ENCODE measurements at regions not wholly inside any gene's neighbourhood (a gene's known extent, or its start where the extent isn't known, plus 50 kb on each side); places are given as distances from the start of the nearest gene placed in this dataset.

- TF ChIP-seq FOXP2 (optimal IDR thresholded peaks at IDR 0.05; ENCODE audit: borderline replicate concordance, extremely low read depth, extremely low read length, insufficient read depth): no peak
- TF ChIP-seq REST (IDR thresholded peaks at IDR 0.05; ENCODE audit: insufficient read depth in 1 of 2, low read depth in 2 of 2, low read length in 2 of 2): no peak
- TF ChIP-seq SIN3A (IDR thresholded peaks at IDR 0.05; ENCODE audit: borderline replicate concordance, insufficient read depth, low read length): no peak
- no peak for TF ChIP-seq POLR2AphosphoS5 (IDR thresholded peaks at IDR 0.05; ENCODE audit: low read depth, low read length)
- no peak for TF ChIP-seq TAF1 (IDR thresholded peaks at IDR 0.05; ENCODE audit: borderline replicate concordance, insufficient read depth, low read length)
Measured at GRCh38 chr1:195053478-195053877, 1554.8 kb downstream of the KCNT2 start.

- TF ChIP-seq TAF1 (IDR thresholded peaks at IDR 0.05; ENCODE audit: borderline replicate concordance, insufficient read depth, low read length) (no peak), REST (IDR thresholded peaks at IDR 0.05; ENCODE audit: insufficient read depth in 1 of 2, low read depth in 2 of 2, low read length in 2 of 2) (no peak), SIN3A (IDR thresholded peaks at IDR 0.05; ENCODE audit: borderline replicate concordance, insufficient read depth, low read length) (no peak)
Measured at GRCh38 chr1:195047772-195048171, 1560.5 kb downstream of the KCNT2 start.

GRCh38 chr1:195045072-195045471 lies 1563.2 kb downstream of the KCNT2 start:
- no peak for TF ChIP-seq TAF1 (IDR thresholded peaks at IDR 0.05; ENCODE audit: borderline replicate concordance, insufficient read depth, low read length)
- TF ChIP-seq POLR2AphosphoS5 (IDR thresholded peaks at IDR 0.05; ENCODE audit: low read depth, low read length): no peak
- no peak for TF ChIP-seq REST (IDR thresholded peaks at IDR 0.05; ENCODE audit: insufficient read depth in 1 of 2, low read depth in 2 of 2, low read length in 2 of 2)
- TF ChIP-seq FOXP2 (optimal IDR thresholded peaks at IDR 0.05; ENCODE audit: borderline replicate concordance, extremely low read depth, extremely low read length, insufficient read depth): no peak
- no peak for TF ChIP-seq SIN3A (IDR thresholded peaks at IDR 0.05; ENCODE audit: borderline replicate concordance, insufficient read depth, low read length)

- no peak for TF ChIP-seq SIN3A (IDR thresholded peaks at IDR 0.05; ENCODE audit: borderline replicate concordance, insufficient read depth, low read length)
- TF ChIP-seq POLR2AphosphoS5 (IDR thresholded peaks at IDR 0.05; ENCODE audit: low read depth, low read length): no peak
- no peak for TF ChIP-seq TAF1 (IDR thresholded peaks at IDR 0.05; ENCODE audit: borderline replicate concordance, insufficient read depth, low read length)
- no peak for TF ChIP-seq REST (IDR thresholded peaks at IDR 0.05; ENCODE audit: insufficient read depth in 1 of 2, low read depth in 2 of 2, low read length in 2 of 2)
- no peak for TF ChIP-seq FOXP2 (optimal IDR thresholded peaks at IDR 0.05; ENCODE audit: borderline replicate concordance, extremely low read depth, extremely low read length, insufficient read depth)
Measured at GRCh38 chr1:195030793-195031192, 1577.4 kb downstream of the KCNT2 start.

- TF ChIP-seq SIN3A (IDR thresholded peaks at IDR 0.05; ENCODE audit: borderline replicate concordance, insufficient read depth, low read length) (no peak), TAF1 (IDR thresholded peaks at IDR 0.05; ENCODE audit: borderline replicate concordance, insufficient read depth, low read length) (no peak), REST (IDR thresholded peaks at IDR 0.05; ENCODE audit: insufficient read depth in 1 of 2, low read depth in 2 of 2, low read length in 2 of 2) (no peak), FOXP2 (optimal IDR thresholded peaks at IDR 0.05; ENCODE audit: borderline replicate concordance, extremely low read depth, extremely low read length, insufficient read depth) (no peak)
Measured at GRCh38 chr1:195026792-195027191, 1581.4 kb downstream of the KCNT2 start.
